ENCODE measurements at regions not wholly inside any gene's neighbourhood (a gene's known extent, or its start where the extent isn't known, plus 50 kb on each side); places are given as distances from the start of the nearest gene placed in this dataset.
"Not testable (repeated sequence)": the region's sequence is repeated elsewhere in the genome, so short reads cannot be mapped to it uniquely, and the experiment has no call there.

DNA sequence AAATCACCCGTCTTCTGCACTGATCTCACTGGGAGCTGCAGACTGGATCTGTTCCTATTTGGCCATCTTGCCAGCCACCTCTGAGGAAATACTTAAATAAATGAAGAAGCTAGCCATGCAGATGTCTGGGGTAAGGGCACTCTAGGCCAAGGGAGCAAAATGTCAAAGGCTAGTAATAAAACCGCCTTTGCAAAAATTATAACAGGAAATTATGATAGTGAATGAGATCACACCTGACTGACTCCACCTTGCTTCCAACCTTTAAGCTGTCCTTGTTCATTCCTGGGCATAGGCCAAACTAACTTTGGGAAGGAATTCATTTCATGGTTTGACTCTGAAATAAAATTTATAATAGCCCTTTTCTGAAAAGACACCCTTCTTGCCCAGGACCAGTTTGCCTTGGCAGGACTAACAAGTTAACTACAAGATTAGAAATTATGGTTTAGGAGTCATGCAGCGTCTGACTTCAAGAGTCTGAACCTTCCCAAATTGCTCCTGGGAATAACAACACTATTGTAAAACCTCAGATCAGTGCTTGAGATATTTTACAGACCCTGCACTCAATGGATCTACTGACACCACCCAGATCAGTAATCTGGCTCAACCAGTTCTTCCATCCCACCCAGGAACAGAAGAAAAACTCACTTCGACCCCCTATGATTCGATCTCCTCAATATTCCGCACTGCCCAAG is 246.9 kb upstream of the HDX start:
- H2AFZ ChIP-seq (ENCODE audit: low read length): no peak overlapping the region
- H4K20me1 ChIP-seq (ENCODE audit: insufficient read depth, low read length): no peaks in the 10 kb centered on the region
- TF ChIP-seq EZH2 (IDR thresholded peaks at IDR 0.05; ENCODE audit: borderline replicate concordance, low read length): no peak
- TF ChIP-seq, protein P1, sequence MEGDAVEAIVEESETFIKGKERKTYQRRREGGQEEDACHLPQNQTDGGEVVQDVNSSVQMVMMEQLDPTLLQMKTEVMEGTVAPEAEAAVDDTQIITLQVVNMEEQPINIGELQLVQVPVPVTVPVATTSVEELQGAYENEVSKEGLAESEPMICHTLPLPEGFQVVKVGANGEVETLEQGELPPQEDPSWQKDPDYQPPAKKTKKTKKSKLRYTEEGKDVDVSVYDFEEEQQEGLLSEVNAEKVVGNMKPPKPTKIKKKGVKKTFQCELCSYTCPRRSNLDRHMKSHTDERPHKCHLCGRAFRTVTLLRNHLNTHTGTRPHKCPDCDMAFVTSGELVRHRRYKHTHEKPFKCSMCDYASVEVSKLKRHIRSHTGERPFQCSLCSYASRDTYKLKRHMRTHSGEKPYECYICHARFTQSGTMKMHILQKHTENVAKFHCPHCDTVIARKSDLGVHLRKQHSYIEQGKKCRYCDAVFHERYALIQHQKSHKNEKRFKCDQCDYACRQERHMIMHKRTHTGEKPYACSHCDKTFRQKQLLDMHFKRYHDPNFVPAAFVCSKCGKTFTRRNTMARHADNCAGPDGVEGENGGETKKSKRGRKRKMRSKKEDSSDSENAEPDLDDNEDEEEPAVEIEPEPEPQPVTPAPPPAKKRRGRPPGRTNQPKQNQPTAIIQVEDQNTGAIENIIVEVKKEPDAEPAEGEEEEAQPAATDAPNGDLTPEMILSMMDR (IDR thresholded peaks at IDR 0.05; ENCODE audit: low read length): no peak
- no peak overlapping the region for H3K4me3 ChIP-seq (ENCODE audit: low read depth, low read length, poor library complexity, severe bottlenecking)
- no peak overlapping the region for H3K9ac ChIP-seq (ENCODE audit: low read length)
- no peaks in the 10 kb centered on the region for H3F3A ChIP-seq (ENCODE audit: insufficient read depth, low read length)
- no peaks in the 10 kb centered on the region for H3K9me2 ChIP-seq (ENCODE audit: low read depth, low read length)
- no peak overlapping the region for H3K4me2 ChIP-seq (ENCODE audit: low read length)
- no peaks in the 10 kb centered on the region for H3K79me2 ChIP-seq (ENCODE audit: insufficient read depth, low read length)
- no peaks in the 10 kb centered on the region for H3K9me3 ChIP-seq (ENCODE audit: low read length)
- no peaks in the 10 kb centered on the region for H3K4me1 ChIP-seq (ENCODE audit: insufficient read depth, low read length, severe bottlenecking)
- H3K27me3 ChIP-seq (ENCODE audit: insufficient read depth, low read length): no peaks in the 10 kb centered on the region
- no peaks in the 10 kb centered on the region for H3K36me3 ChIP-seq (ENCODE audit: insufficient read depth, low read length)
- no peak overlapping the region for H3K27ac ChIP-seq (ENCODE audit: low read depth, low read length, poor library complexity, severe bottlenecking)

DNA sequence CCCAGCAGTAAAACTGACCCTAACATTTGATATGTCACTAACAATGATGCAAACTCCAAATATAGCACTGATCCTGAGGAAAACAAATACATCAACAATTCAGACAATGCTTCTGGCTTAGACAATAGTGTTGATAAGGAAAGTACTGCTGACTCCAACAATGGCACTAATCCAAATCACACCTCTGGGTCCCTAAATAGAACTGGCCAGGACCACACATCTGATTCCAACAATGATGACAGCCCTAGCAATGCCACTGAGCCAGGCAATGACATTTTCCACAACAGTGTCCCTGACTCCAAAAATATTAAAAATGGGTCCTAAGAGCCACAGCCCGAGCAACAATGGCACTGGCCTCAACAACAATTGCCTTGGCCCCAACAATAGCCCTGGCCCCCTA is 243.1 kb upstream of the APOOL start:
- H3K27me3 ChIP-seq (ENCODE audit: insufficient read depth, low read length): no peaks in the 10 kb centered on the region

DNA sequence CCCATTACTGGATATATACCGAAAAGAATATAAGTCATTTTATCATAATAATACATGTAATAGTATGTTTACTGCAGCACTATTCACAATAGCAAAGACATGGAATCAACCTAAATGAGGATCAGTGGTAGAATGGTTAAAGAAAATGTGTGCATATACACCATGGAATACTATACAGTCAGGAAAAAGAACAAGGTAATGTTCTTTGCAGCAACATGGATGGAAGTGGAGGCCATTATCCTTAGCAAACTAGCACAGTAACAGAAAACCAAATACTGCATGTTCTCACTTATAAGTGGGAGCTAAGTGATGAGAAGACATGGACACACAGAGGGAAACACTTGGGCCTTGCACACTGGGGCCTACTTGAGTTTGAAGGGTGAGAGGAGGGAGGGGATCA is 207.4 kb upstream of the APOOL start:
- no peak overlapping the region for H2AFZ ChIP-seq (ENCODE audit: low read length)
- H3K4me1 ChIP-seq (ENCODE audit: insufficient read depth, low read length, severe bottlenecking): no peaks in the 10 kb centered on the region
- H3K4me2 ChIP-seq (ENCODE audit: low read length): no peak overlapping the region
- H3K27me3 ChIP-seq (ENCODE audit: insufficient read depth, low read length): no peaks in the 10 kb centered on the region
- no peaks in the 10 kb centered on the region for H3F3A ChIP-seq (ENCODE audit: insufficient read depth, low read length)
- H3K4me3 ChIP-seq (ENCODE audit: low read depth, low read length, poor library complexity, severe bottlenecking): no peak overlapping the region
- H3K9me2 ChIP-seq (ENCODE audit: low read depth, low read length): no peaks in the 10 kb centered on the region
- H3K79me2 ChIP-seq (ENCODE audit: insufficient read depth, low read length): no peaks in the 10 kb centered on the region
- no peak overlapping the region for H3K27ac ChIP-seq (ENCODE audit: low read depth, low read length, poor library complexity, severe bottlenecking)
- no peaks in the 10 kb centered on the region for H4K20me1 ChIP-seq (ENCODE audit: insufficient read depth, low read length)
- no peak for TF ChIP-seq EZH2 (IDR thresholded peaks at IDR 0.05; ENCODE audit: borderline replicate concordance, low read length)
- H3K36me3 ChIP-seq (ENCODE audit: insufficient read depth, low read length): no peaks in the 10 kb centered on the region
- H3K9me3 ChIP-seq (ENCODE audit: low read length): no peaks in the 10 kb centered on the region
- no peak overlapping the region for H3K9ac ChIP-seq (ENCODE audit: low read length)

More for the DNA sequence above, 243.1 kb upstream of the APOOL start:
- no peak overlapping the region for H3K27ac ChIP-seq (ENCODE audit: low read depth, low read length, poor library complexity, severe bottlenecking)
- H3K9me2 ChIP-seq (ENCODE audit: low read depth, low read length): no peaks in the 10 kb centered on the region
- H3K9me3 ChIP-seq (ENCODE audit: low read length): no peaks in the 10 kb centered on the region
- no peak overlapping the region for H3K9ac ChIP-seq (ENCODE audit: low read length)
- no peak overlapping the region for H3K4me2 ChIP-seq (ENCODE audit: low read length)
- H3K4me1 ChIP-seq (ENCODE audit: insufficient read depth, low read length, severe bottlenecking): no peaks in the 10 kb centered on the region
- TF ChIP-seq, protein P1 (IDR thresholded peaks at IDR 0.05; ENCODE audit: low read length): no peak
- TF ChIP-seq EZH2 (IDR thresholded peaks at IDR 0.05; ENCODE audit: borderline replicate concordance, low read length): no peak
- H3F3A ChIP-seq (ENCODE audit: insufficient read depth, low read length): no peaks in the 10 kb centered on the region
- no peaks in the 10 kb centered on the region for H3K79me2 ChIP-seq (ENCODE audit: insufficient read depth, low read length)
- H4K20me1 ChIP-seq (ENCODE audit: insufficient read depth, low read length): no peaks in the 10 kb centered on the region
- no peak overlapping the region for H2AFZ ChIP-seq (ENCODE audit: low read length)
- no peaks in the 10 kb centered on the region for H3K36me3 ChIP-seq (ENCODE audit: insufficient read depth, low read length)
- no peak overlapping the region for H3K4me3 ChIP-seq (ENCODE audit: low read depth, low read length, poor library complexity, severe bottlenecking)

DNA sequence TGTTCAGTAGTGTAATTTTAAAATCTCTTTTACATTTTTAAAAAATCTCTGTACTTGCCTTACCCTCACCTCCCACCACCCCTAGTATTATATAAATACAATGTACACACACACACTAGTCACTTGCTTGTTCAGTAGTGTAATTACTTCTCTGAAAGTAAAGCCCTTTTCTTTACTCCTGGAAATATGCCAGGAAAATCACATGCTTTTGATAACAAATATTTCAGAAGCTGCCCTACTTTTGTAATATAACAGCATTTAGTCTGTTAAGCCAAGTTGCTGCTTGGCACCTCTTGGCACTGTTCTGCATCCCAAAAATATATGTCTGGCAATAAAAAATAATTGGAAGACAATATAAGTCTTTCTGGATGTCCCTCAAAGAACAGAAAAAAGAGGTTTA is 172.8 kb upstream of the APOOL start:
- no peaks in the 10 kb centered on the region for H3K36me3 ChIP-seq (ENCODE audit: insufficient read depth, low read length)

DNA sequence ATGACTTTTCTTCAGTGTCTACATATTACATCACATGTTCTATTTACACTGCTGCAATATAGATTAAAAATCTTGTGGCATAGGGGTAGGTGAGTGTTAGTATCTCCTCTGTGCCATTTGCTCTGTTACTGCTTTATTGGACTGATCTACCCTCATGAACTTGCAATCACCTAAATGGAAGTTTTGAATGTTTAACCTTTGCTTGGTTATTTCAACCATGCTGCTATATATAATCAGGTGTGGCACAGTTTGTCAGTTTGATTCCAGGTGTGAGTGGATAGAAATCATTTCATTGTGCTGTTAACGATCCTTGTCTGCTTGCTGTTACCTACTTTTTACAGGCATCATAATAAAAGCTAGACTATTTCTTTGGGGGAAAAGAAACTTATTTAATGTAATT is 157.1 kb upstream of the APOOL start:
- not testable (repeated sequence) for H3F3A ChIP-seq (ENCODE audit: insufficient read depth, low read length); H3K79me2 ChIP-seq (ENCODE audit: insufficient read depth, low read length); H3K4me3 ChIP-seq (ENCODE audit: low read depth, low read length, poor library complexity, severe bottlenecking); H3K4me1 ChIP-seq (ENCODE audit: insufficient read depth, low read length, severe bottlenecking); H3K4me2 ChIP-seq (ENCODE audit: low read length); H3K36me3 ChIP-seq (ENCODE audit: insufficient read depth, low read length); H3K9me3 ChIP-seq (ENCODE audit: low read length); H3K27ac ChIP-seq (ENCODE audit: low read depth, low read length, poor library complexity, severe bottlenecking); H3K9me2 ChIP-seq (ENCODE audit: low read depth, low read length); H3K27me3 ChIP-seq (ENCODE audit: insufficient read depth, low read length); H2AFZ ChIP-seq (ENCODE audit: low read length); H4K20me1 ChIP-seq (ENCODE audit: insufficient read depth, low read length); H3K9ac ChIP-seq (ENCODE audit: low read length)

More for the DNA sequence above, 172.8 kb upstream of the APOOL start:
- TF ChIP-seq, protein P1 (IDR thresholded peaks at IDR 0.05; ENCODE audit: low read length): no peak
- no peak for TF ChIP-seq EZH2 (IDR thresholded peaks at IDR 0.05; ENCODE audit: borderline replicate concordance, low read length)
- no peak overlapping the region for H3K4me3 ChIP-seq (ENCODE audit: low read depth, low read length, poor library complexity, severe bottlenecking)
- H3K9me3 ChIP-seq (ENCODE audit: low read length): no peaks in the 10 kb centered on the region
- H3F3A ChIP-seq (ENCODE audit: insufficient read depth, low read length): no peaks in the 10 kb centered on the region
- H3K4me1 ChIP-seq (ENCODE audit: insufficient read depth, low read length, severe bottlenecking): no peaks in the 10 kb centered on the region
- H3K4me2 ChIP-seq (ENCODE audit: low read length): no peak overlapping the region
- no peak overlapping the region for H2AFZ ChIP-seq (ENCODE audit: low read length)
- H3K79me2 ChIP-seq (ENCODE audit: insufficient read depth, low read length): no peaks in the 10 kb centered on the region
- H3K9ac ChIP-seq (ENCODE audit: low read length): no peak overlapping the region
- no peaks in the 10 kb centered on the region for H3K27me3 ChIP-seq (ENCODE audit: insufficient read depth, low read length)
- H4K20me1 ChIP-seq (ENCODE audit: insufficient read depth, low read length): no peaks in the 10 kb centered on the region
- no peaks in the 10 kb centered on the region for H3K9me2 ChIP-seq (ENCODE audit: low read depth, low read length)
- no peak overlapping the region for H3K27ac ChIP-seq (ENCODE audit: low read depth, low read length, poor library complexity, severe bottlenecking)

All from OCI-LY1 (cell line).